ENCODE measurements at regions not wholly inside any gene's neighbourhood (a gene's known extent, or its start where the extent isn't known, plus 50 kb on each side); places are given as distances from the start of the nearest gene placed in this dataset.
A peak's percentile ranks its signal among the peaks of the same experiment; 100 is the strongest.

DNA sequence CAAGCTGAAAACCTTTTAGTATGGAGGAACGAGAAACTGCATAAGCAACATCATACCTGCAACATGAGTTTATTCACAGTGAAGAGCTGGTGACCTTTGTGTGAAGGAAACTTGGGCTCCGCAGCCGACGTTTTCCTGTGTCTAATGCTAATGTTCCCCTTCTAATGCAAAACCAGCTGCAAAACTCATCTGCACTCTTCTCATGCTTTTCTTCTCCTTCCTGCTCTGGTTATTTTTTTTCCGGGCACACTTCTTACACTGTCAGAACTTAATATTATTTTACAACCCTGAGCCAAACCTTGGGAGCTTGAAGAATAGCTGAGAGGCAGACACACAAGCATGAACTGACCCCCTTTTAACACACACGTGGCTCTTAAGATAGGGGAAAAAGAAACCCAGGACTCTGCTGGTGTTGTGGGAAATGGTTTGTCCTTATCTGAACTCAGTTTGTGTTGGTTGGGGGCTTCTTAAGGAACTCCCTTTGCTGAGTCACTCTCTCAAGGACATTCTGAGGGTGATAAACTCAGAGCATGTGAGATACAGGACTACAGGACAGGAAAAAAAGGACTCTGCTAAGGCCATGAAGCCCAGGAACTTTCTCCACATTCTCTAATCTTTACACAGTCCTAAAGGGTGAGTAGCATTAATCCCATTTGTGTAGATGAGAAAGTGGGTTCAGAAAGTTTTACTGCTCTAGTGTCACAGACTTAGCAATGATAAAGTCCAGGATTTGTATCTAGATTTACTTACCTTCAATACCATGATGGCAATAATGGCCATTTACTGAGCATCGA lies 439.3 kb upstream of the TRIB2 start:
- Histone ChIP-seq H3K4me3 (ENCODE audit: insufficient read depth, low read length) (no peak overlapping the region), H3K9me3 (ENCODE audit: low read depth, low read length) (no peaks in the 10 kb centered on the region), H3K36me3 (ENCODE audit: insufficient read depth, low read length) (no peaks in the 10 kb centered on the region), H3K27me3 (ENCODE audit: insufficient read depth, low read length) (no peaks in the 10 kb centered on the region), H3K4me2 (ENCODE audit: insufficient read depth, low read length) (no peak overlapping the region), H3K27ac (ENCODE audit: low read depth, low read length) (no peak overlapping the region), H3K79me2 (ENCODE audit: insufficient read depth, low read length) (no peaks in the 10 kb centered on the region), H3K4me1 (ENCODE audit: insufficient read depth, low read length) (no peaks in the 10 kb centered on the region), H4K20me1 (ENCODE audit: insufficient read depth, low read length) (no peaks in the 10 kb centered on the region), H2AFZ (ENCODE audit: low read length) (peak overlapping the region; percentile 15)
- no peak for DNase-seq (ENCODE audit: insufficient read length, low spot score, missing footprints)
- TF ChIP-seq, protein P1, sequence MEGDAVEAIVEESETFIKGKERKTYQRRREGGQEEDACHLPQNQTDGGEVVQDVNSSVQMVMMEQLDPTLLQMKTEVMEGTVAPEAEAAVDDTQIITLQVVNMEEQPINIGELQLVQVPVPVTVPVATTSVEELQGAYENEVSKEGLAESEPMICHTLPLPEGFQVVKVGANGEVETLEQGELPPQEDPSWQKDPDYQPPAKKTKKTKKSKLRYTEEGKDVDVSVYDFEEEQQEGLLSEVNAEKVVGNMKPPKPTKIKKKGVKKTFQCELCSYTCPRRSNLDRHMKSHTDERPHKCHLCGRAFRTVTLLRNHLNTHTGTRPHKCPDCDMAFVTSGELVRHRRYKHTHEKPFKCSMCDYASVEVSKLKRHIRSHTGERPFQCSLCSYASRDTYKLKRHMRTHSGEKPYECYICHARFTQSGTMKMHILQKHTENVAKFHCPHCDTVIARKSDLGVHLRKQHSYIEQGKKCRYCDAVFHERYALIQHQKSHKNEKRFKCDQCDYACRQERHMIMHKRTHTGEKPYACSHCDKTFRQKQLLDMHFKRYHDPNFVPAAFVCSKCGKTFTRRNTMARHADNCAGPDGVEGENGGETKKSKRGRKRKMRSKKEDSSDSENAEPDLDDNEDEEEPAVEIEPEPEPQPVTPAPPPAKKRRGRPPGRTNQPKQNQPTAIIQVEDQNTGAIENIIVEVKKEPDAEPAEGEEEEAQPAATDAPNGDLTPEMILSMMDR (IDR thresholded peaks at IDR 0.05; ENCODE audit: extremely low read depth, low read depth, low read length): no peak

DNA sequence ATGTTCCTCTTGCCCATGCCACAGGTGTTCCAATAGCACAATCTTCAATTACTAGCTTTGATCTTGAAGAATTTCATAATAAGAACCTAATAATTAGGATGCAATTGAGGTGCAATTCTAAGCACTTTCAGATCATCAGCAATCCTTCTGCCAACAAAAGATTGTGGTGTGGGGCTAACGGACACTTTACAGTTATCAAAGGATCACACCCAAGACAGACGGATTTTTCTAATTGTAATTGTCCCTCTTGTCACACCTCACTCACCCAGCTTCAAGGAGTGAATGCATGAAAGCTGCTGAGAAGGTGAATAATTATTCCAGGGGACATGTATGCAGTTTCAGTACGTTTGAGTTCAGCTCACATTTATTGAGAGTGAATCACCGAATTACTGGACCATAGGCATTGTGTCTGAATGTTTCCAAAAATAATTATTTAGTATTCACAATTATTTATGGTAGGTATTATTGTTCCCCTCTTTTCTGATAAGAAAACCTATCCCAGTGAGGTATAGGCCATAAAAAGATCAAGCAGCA lies 438.5 kb upstream of the TRIB2 start:
- Histone ChIP-seq H3K36me3 (ENCODE audit: insufficient read depth, low read length) (no peaks in the 10 kb centered on the region), H2AFZ (ENCODE audit: low read length) (no peak overlapping the region), H3K9me3 (ENCODE audit: low read depth, low read length) (no peaks in the 10 kb centered on the region), H4K20me1 (ENCODE audit: insufficient read depth, low read length) (no peaks in the 10 kb centered on the region), H3K79me2 (ENCODE audit: insufficient read depth, low read length) (no peaks in the 10 kb centered on the region), H3K4me1 (ENCODE audit: insufficient read depth, low read length) (no peaks in the 10 kb centered on the region), H3K4me3 (ENCODE audit: insufficient read depth, low read length) (no peak overlapping the region), H3K4me2 (ENCODE audit: insufficient read depth, low read length) (no peak overlapping the region), H3K27me3 (ENCODE audit: insufficient read depth, low read length) (no peaks in the 10 kb centered on the region), H3K27ac (ENCODE audit: low read depth, low read length) (no peak overlapping the region)
- no peak for DNase-seq (ENCODE audit: insufficient read length, low spot score, missing footprints)
- TF ChIP-seq, protein P1 (IDR thresholded peaks at IDR 0.05; ENCODE audit: extremely low read depth, low read depth, low read length): no peak

DNA sequence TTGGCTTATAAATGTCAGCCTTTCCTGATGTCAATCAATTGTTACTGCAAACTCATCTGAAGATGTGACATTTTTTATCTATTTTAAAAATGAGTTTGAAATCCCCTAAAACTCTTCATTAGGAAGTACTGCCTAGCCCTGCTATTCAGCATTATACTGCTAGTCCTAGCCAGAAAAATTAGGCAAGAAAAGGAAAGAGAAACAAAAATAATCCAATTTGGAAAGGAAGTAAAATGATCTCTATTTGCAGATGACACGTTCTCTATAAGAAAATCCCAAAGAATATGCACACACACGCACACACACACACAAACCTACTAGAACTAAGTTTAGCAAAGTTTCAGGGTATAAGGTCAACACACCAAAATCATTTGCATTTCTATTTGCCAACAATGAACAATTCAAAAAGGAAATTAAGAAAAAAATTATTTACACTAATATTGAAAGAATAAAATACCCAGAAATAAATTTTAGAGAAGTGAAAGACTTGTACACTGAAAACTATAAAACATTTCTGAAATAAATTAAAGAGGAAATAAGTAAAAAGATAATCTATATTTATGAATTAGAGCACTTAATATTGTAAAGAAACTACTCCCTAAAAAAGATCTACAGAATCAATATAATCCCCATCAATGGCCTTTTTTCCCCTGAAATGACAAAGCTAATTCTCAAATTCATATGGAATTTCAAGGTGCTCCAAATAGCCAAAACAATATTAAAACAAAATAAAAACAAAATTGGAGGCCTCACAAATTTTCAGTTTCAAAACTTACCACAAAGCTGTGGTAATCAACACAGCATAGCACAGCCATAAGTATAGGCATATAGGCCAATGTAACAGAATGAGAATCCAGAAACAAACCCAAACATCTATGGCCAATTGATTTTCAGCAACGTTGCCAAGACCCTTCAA lies 433.7 kb upstream of the TRIB2 start:
- Histone ChIP-seq H3K4me1 (ENCODE audit: insufficient read depth, low read length) (no peaks in the 10 kb centered on the region), H3K9me3 (ENCODE audit: low read depth, low read length) (no peaks in the 10 kb centered on the region), H4K20me1 (ENCODE audit: insufficient read depth, low read length) (no peaks in the 10 kb centered on the region), H3K4me2 (ENCODE audit: insufficient read depth, low read length) (no peak overlapping the region), H3K79me2 (ENCODE audit: insufficient read depth, low read length) (no peaks in the 10 kb centered on the region), H3K36me3 (ENCODE audit: insufficient read depth, low read length) (no peaks in the 10 kb centered on the region), H2AFZ (ENCODE audit: low read length) (no peak overlapping the region), H3K27me3 (ENCODE audit: insufficient read depth, low read length) (no peaks in the 10 kb centered on the region), H3K4me3 (ENCODE audit: insufficient read depth, low read length) (no peak overlapping the region), H3K27ac (ENCODE audit: low read depth, low read length) (no peak overlapping the region)
- TF ChIP-seq, protein P1 (IDR thresholded peaks at IDR 0.05; ENCODE audit: extremely low read depth, low read depth, low read length): no peak
- no peak for DNase-seq (ENCODE audit: insufficient read length, low spot score, missing footprints)

DNA sequence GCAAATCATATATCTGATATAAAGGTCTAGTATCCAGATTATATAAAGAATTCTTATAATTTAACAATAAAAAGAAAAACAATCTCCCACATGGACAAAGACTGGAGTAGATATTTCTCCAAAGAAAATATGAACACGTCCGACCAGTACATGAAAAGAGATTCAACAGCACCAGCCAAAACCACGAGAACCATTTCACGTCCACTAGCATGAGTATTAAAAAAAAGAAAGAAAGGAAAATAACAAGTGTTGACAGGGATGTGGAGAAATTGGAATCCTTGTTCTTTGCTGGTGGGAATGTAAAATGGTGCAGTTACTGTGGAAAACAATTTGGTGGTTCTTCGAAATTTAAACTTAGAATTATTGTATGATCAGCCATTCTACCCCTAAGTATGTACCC lies 432.7 kb upstream of the TRIB2 start:
- TF ChIP-seq, protein P1 (IDR thresholded peaks at IDR 0.05; ENCODE audit: extremely low read depth, low read depth, low read length): no peak
- no peaks in the 10 kb centered on the region for H3K4me1 ChIP-seq (ENCODE audit: insufficient read depth, low read length)
- H3K27me3 ChIP-seq (ENCODE audit: insufficient read depth, low read length): no peaks in the 10 kb centered on the region
- no peaks in the 10 kb centered on the region for H3K36me3 ChIP-seq (ENCODE audit: insufficient read depth, low read length)
- H3K4me2 ChIP-seq (ENCODE audit: insufficient read depth, low read length): no peak overlapping the region
- H3K27ac ChIP-seq (ENCODE audit: low read depth, low read length): no peak overlapping the region
- H3K4me3 ChIP-seq (ENCODE audit: insufficient read depth, low read length): no peak overlapping the region
- H2AFZ ChIP-seq (ENCODE audit: low read length): no peak overlapping the region
- no peaks in the 10 kb centered on the region for H4K20me1 ChIP-seq (ENCODE audit: insufficient read depth, low read length)
- H3K79me2 ChIP-seq (ENCODE audit: insufficient read depth, low read length): no peaks in the 10 kb centered on the region
- no peak for DNase-seq (ENCODE audit: insufficient read length, low spot score, missing footprints)
- no peaks in the 10 kb centered on the region for H3K9me3 ChIP-seq (ENCODE audit: low read depth, low read length)
